ENCODE measurements at regions not wholly inside any gene's neighbourhood (a gene's known extent, or its start where the extent isn't known, plus 50 kb on each side); places are given as distances from the start of the nearest gene placed in this dataset.
"Not testable (repeated sequence)": the region's sequence is repeated elsewhere in the genome, so short reads cannot be mapped to it uniquely, and the experiment has no call there.

DNA sequence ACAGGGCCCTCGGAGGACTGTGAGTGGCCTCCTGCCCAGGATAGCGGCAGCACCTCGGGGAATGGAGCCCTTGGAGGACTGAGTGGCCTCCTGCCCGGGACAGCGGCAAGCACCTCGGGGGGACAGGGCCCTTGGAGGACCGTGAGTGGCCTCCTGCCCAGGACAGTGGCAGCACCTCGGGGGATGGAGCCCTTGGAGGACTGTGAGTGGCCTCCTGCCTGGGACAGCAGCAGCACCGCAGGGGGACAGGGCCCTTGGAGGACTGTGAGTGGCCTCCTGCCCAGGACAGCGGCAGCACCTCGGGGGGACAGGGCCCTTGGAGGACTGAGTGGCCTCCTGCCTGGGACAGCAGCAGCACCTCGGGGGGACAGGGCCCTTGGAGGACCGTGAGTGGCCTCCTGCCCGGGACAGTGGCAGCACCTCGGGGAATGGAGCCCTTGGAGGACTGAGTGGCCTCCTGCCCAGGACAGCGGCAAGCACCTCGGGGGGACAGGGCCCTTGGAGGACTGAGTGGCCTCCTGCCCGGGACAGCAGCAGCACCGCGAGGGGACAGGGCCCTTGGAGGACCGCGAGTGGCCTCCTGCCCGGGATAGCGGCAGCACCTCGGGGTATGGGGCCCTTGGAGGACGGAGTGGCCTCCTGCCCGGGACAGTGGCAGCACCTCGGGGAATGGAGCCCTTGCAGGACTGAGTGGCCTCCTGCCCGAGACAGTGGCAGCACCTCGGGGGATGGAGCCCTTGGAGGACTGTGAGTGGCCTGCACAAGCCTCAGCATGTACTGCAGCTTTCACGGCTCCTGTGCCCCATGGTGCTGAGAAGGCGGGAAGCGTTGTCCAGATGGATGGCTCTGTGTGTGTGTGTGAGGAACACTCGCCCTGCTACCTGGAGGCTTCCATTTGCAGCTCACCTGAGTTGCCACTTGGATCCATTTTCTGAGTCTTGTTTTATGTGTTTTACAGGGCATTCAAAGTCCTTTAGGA lies 109.5 kb downstream of the SOX1 start:
- TF ChIP-seq, protein P1, sequence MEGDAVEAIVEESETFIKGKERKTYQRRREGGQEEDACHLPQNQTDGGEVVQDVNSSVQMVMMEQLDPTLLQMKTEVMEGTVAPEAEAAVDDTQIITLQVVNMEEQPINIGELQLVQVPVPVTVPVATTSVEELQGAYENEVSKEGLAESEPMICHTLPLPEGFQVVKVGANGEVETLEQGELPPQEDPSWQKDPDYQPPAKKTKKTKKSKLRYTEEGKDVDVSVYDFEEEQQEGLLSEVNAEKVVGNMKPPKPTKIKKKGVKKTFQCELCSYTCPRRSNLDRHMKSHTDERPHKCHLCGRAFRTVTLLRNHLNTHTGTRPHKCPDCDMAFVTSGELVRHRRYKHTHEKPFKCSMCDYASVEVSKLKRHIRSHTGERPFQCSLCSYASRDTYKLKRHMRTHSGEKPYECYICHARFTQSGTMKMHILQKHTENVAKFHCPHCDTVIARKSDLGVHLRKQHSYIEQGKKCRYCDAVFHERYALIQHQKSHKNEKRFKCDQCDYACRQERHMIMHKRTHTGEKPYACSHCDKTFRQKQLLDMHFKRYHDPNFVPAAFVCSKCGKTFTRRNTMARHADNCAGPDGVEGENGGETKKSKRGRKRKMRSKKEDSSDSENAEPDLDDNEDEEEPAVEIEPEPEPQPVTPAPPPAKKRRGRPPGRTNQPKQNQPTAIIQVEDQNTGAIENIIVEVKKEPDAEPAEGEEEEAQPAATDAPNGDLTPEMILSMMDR (IDR thresholded peaks at IDR 0.05) = not testable (repeated sequence)
- not testable (repeated sequence) for TF ChIP-seq POLR2A (IDR thresholded peaks at IDR 0.05); POLR2AphosphoS5 (IDR thresholded peaks at IDR 0.05; ENCODE audit: insufficient read depth in 1 of 2, low read depth in 1 of 2)
